BLaER1 (cell line): ENCODE measurements at regions not wholly inside any gene's neighbourhood (a gene's known extent, or its start where the extent isn't known, plus 50 kb on each side); places are given as distances from the start of the nearest gene placed in this dataset.
"Not testable (repeated sequence)": the region's sequence is repeated elsewhere in the genome, so short reads cannot be mapped to it uniquely, and the experiment has no call there.

Source experiments
- H3K27ac ChIP-seq: shearing (Covaris generic); formaldehyde crosslinking; 2 replicates; pipeline ENCODE4 v1.8.1; 2022
- H3K27me3 ChIP-seq: shearing (Covaris generic); formaldehyde crosslinking; 2 replicates; pipeline ENCODE4 v1.8.1; 2022
- H3K36me3 ChIP-seq: shearing (Covaris generic); formaldehyde crosslinking; 2 replicates; pipeline ENCODE4 v1.8.1; 2022
- H3K4me1 ChIP-seq: shearing (Covaris generic); formaldehyde crosslinking; 2 replicates; pipeline ENCODE4 v1.8.1; 2022
- H3K4me2 ChIP-seq: shearing (Covaris generic); formaldehyde crosslinking; 2 replicates; pipeline ENCODE4 v1.8.1; 2022
- H3K4me3 ChIP-seq: shearing (Covaris generic); formaldehyde crosslinking; 2 replicates; pipeline ENCODE4 v1.8.1; 2022
- H3K9ac ChIP-seq: shearing (Covaris generic); formaldehyde crosslinking; 2 replicates; pipeline ENCODE4 v1.8.1; 2022
- H3K9me3 ChIP-seq: shearing (Covaris generic); formaldehyde crosslinking; 2 replicates; pipeline ENCODE4 v1.8.1; 2022
- H4K20me1 ChIP-seq: shearing (Covaris generic); formaldehyde crosslinking; 2 replicates; pipeline ENCODE4 v1.8.1; 2022
- Cebpa-rat ChIP-seq: shearing (Covaris generic); IDR thresholded peaks from 2 replicates; pipeline ENCODE4 v1.8.1; 2022

DNA sequence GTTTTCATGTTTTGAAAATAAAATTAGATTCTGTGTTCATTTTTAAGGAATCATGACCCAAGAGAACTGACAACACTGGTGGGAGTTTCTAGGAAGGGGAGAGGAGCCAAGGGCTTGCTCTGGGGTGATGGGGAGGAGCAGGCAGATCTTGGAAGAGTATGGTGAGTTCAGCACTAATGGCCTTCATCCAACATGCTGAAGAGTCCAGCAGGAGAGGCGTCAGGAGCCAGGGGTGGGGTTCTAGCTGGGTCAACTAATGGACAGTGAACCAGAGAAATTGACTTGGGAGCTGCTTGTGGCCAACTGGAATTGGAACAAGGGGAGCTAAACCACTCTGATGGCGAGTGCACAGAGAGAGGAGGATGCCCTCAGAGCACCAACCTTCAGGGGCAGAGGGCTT lies 107.1 kb downstream of the MRPL14 start:
- TF ChIP-seq Cebpa-rat: no peak
- no peak overlapping the region for H3K27ac ChIP-seq
- H3K4me3 ChIP-seq: no peak overlapping the region
- no peaks in the 10 kb centered on the region for H3K36me3 ChIP-seq
- no peaks in the 10 kb centered on the region; the same call in 1 of the 2 replicates for H3K27me3 ChIP-seq
- no peaks in the 10 kb centered on the region for H4K20me1 ChIP-seq
- peaks cover 10% of the 10 kb centered on the region; the same call in 1 of the 2 replicates for H3K4me1 ChIP-seq
- H3K4me2 ChIP-seq: no peak overlapping the region
- H3K9me3 ChIP-seq: no peaks in the 10 kb centered on the region
- H3K9ac ChIP-seq: no peak overlapping the region

- not testable (repeated sequence) for H3K9ac ChIP-seq, H3K27ac ChIP-seq, H3K4me3 ChIP-seq
Observed at GRCh38 chr6:44017307-44017706, 109.9 kb downstream of the MRPL14 start.

DNA sequence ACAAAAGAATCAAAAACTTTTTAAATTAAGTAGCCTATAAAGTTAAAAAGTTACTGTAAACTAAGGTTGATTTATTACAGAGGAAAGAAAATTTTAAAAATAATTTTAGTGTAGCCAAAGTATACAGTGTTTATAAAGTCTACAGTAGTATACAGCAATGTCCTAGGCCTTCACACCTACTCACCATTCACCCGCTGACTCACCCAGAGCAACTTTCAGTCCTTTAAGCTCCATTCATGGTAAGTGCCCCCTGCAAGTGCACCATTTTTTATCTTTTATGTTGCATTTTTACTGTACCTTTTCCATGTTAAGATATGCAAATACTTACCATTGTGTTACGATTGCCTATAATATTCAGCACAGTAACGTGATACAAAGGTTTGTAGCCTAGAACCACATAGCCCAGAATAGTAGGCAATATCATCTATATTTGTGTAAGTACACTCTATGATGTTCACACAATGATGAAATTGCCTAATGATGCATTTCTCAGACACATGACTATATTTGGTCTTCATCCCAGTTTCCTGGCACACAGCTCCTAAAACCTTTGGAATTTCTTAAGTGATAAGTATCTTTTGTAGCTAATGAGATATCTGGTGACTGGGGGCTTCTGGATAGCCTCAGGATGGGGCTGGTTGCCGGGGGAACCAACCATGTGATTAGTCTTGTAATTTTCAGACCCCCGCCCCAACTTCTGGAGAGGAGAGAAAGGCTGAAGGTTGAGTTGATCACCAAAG lies 111.0 kb downstream of the MRPL14 start:
- H3K27ac ChIP-seq: no peak overlapping the region
- no peaks in the 10 kb centered on the region for H3K9me3 ChIP-seq
- H3K9ac ChIP-seq: no peak overlapping the region
- no peaks in the 10 kb centered on the region for H3K4me1 ChIP-seq
- H3K36me3 ChIP-seq: no peaks in the 10 kb centered on the region
- H3K4me3 ChIP-seq: no peak overlapping the region
- H4K20me1 ChIP-seq: no peaks in the 10 kb centered on the region
- no peak overlapping the region for H3K4me2 ChIP-seq
- no peaks in the 10 kb centered on the region for H3K27me3 ChIP-seq
- no peak for TF ChIP-seq Cebpa-rat

More at GRCh38 chr6:44017307-44017706, 109.9 kb downstream of the MRPL14 start:
- not testable (repeated sequence) for H3K4me2 ChIP-seq, H3K9me3 ChIP-seq, H4K20me1 ChIP-seq, H3K36me3 ChIP-seq, H3K27me3 ChIP-seq, H3K4me1 ChIP-seq

DNA sequence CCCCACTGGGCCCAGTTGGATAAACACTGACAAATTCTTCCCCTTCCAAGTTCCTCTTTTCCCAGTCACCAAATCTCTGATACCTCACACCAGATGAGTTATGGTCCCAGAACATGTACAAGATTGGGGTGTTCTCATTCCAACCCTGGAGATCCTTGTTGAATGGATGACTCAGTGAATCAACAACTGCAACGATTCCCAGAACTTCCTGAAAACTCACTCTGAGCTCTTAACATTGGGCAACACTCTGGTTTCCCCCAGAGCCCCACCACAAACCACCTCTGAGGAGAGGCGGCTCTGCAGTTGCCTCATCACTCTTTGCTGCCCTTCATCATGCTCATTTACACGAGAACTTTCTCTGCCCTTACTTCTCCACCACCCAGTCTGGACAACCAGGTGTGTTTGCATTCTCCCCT lies 115.2 kb downstream of the MRPL14 start:
- H3K27ac ChIP-seq: no peak overlapping the region
- H3K9ac ChIP-seq: no peak overlapping the region
- peaks cover 5% of the 10 kb centered on the region for H3K4me1 ChIP-seq
- H3K9me3 ChIP-seq: no peaks in the 10 kb centered on the region
- no peak overlapping the region for H3K4me2 ChIP-seq
- no peak overlapping the region for H3K4me3 ChIP-seq
- no peaks in the 10 kb centered on the region for H4K20me1 ChIP-seq
- TF ChIP-seq Cebpa-rat: peak; percentile 38; the same call in 1 of the 2 replicates
- no peaks in the 10 kb centered on the region for H3K36me3 ChIP-seq
- no peaks in the 10 kb centered on the region for H3K27me3 ChIP-seq

- no peak for TF ChIP-seq Cebpa-rat
- Histone ChIP-seq H3K36me3 (no peaks in the 10 kb centered on the region), H4K20me1 (no peaks in the 10 kb centered on the region), H3K27me3 (no peaks in the 10 kb centered on the region), H3K9me3 (no peaks in the 10 kb centered on the region), H3K4me2 (no peak overlapping the region), H3K4me1 (peaks cover 11% of the 10 kb centered on the region), H3K27ac (no peak overlapping the region), H3K4me3 (no peak overlapping the region), H3K9ac (no peak overlapping the region)
Observed at GRCh38 chr6:44011350-44011920, 115.8 kb downstream of the MRPL14 start.

DNA sequence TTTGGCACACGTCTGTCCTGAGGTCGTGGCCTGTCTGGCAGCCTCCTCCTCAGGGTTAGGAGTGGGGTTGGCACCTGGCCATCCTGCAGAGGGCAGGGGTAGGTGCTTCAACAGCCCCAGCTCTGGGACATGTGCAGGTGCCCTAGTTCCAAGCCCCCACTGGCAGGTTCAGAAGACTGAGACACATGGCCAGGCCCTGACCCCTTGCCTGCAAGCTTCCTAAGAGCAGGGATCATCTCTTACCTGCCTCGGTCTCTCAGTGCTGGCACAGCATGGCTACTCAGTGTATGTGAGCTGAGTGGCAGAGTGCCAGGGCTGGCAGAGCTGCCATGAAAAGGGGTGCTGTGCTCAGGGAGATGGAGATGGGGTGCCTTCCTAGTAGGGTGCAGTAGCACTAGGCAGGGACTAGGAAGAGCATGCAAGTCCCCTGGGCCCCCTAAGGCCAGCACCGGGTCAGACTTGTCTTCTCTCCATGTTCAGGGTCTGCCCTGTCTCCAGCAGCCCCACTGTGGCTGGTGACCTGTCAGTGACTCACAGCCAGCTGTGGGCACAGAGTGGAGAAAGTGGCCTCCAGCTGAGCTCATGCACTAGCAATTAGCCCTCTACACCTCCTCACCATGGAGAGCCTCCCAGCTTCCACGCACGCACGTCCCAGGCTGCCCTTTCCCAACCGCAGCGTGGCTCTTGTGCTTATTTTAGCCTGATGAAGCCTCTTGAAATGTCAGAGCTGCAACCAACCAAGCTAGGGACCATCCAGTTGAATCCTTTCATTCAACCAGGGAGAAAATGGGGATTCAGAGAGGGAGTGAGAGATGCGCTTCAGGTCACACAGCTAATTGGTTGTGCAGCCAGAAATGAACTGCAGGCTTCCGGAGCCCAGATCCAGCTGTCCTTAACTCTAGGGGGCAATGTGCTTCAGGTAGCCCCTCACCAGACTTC lies 116.6 kb downstream of the MRPL14 start:
- Histone ChIP-seq H3K27me3 (no peaks in the 10 kb centered on the region), H3K9me3 (no peaks in the 10 kb centered on the region), H3K9ac (no peak overlapping the region), H3K4me3 (no peak overlapping the region), H3K27ac (no peak overlapping the region), H3K4me2 (no peak overlapping the region), H3K36me3 (no peaks in the 10 kb centered on the region), H3K4me1 (peaks cover 19% of the 10 kb centered on the region), H4K20me1 (no peaks in the 10 kb centered on the region)
- no peak for TF ChIP-seq Cebpa-rat

DNA sequence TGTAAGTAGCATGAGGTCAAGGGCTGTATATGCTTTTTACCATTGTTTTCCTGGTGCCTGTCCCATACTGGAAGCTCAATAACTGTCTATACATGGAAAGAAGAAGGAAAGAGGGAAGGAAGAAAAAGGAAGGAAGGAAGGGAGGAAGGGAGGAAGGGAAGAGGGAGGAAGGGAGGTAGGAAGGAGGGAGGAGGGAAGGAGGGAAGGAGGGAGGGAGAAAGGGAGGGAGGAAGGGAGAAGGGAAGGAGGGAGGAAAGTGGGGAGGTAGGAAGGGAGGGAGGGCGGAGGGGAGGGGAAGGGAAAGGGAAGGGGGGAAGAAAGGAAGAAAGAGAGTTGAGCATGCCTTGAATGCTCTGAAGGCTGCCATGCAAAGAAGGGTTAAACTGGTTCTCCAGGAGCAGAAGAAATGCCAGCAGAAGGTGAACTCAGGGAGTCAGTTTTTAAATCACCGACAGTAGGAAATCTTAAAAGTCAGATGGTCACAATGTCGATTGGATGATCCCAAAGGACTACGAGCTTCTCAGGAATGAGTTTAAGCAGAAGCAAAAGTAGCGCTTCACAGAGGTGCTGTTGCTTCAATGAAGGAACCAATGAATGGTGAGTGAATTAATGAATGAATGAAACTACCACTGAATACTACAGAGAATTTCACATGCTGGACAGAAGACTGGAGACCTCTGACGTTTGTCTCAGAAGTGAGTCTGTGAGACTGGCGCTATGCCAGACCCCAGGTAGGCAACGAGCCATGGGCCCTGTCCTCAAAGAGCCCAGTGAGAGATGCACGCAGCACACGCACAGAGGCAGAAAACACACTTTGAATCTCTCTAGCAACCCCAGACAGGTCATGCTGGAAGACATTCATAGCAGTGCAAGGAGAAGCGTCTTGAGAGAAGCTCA lies 117.6 kb downstream of the MRPL14 start:
- H3K36me3 ChIP-seq: no peaks in the 10 kb centered on the region
- H3K4me1 ChIP-seq: peaks cover 29% of the 10 kb centered on the region
- H4K20me1 ChIP-seq: 0 out of 2 replicates have a peak, but pooled peaks cover under 1% of the 10 kb centered on the region
- no peak overlapping the region for H3K4me2 ChIP-seq
- no peak overlapping the region for H3K27ac ChIP-seq
- no peak overlapping the region for H3K4me3 ChIP-seq
- peaks cover 2% of the 10 kb centered on the region for H3K27me3 ChIP-seq
- no peak overlapping the region for H3K9ac ChIP-seq
- H3K9me3 ChIP-seq: no peaks in the 10 kb centered on the region
- no peak for TF ChIP-seq Cebpa-rat

DNA sequence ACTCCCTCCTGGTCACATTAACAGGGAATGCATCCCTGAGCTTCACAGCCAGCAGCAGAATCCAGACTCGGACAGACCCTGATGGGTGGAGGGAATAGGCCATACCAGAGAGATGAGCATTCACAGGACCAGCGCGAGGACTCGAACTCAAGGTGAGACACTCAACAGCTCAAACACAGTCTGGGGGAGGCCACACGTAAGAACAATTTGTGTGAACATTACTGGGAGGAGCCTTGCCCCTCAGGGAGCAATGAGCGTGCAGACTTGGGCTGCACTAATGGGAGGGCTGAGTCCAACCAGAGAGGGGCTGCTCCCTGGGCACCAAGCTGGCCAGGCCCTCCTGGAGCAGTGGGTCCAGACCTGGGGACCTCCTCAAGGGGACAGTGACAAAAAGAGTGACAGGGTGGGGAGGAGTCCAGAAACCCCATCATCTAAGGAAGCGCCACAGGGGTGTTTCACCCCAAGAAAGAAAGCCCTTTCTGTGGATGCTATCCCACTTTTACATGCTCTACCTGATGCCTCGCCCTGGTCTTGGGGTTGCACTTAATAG lies 118.4 kb downstream of the MRPL14 start:
- Histone ChIP-seq H3K9ac (no peak overlapping the region), H3K4me1 (peaks cover 32% of the 10 kb centered on the region), H3K4me2 (no peak overlapping the region), H3K4me3 (no peak overlapping the region), H3K27ac (no peak overlapping the region), H3K36me3 (no peaks in the 10 kb centered on the region), H3K27me3 (peaks cover 10% of the 10 kb centered on the region), H4K20me1 (peaks cover 8% of the 10 kb centered on the region; the same call in 1 of the 2 replicates), H3K9me3 (no peaks in the 10 kb centered on the region)
- TF ChIP-seq Cebpa-rat: no peak
